Urinary bladder (tissue), 3 donors: ENCODE measurements at regions not wholly inside any gene's neighbourhood (a gene's known extent, or its start where the extent isn't known, plus 50 kb on each side); places are given as distances from the start of the nearest gene placed in this dataset.

Source experiments
- DNase-seq: peaks from one replicate; pipeline ENCODE4 v3.0.0-alpha.2; 2015; ENCODE audit errors: extremely low spot score
- H3K27ac ChIP-seq: one replicate; pipeline ENCODE4 v1.5.1; 2013; ENCODE audit warnings: low read depth, mild to moderate bottlenecking, moderate library complexity
- H3K36me3 ChIP-seq: one replicate; pipeline ENCODE4 v1.6.1; 2013; ENCODE audit warnings: mild to moderate bottlenecking, moderate library complexity; ENCODE audit not compliant: insufficient read depth
- H3K4me1 ChIP-seq: one replicate; pipeline ENCODE4 v1.6.1; 2013; ENCODE audit warnings: mild to moderate bottlenecking, moderate library complexity; ENCODE audit not compliant: insufficient read depth
- H3K4me3 ChIP-seq: one replicate; pipeline ENCODE4 v1.5.1; 2013; ENCODE audit warnings: low read depth, low read length
- WGBS: extraction: QIAGEN DNeasy Blood & Tissue Kit; methylation state at CpG from one replicate; pipeline ENCODE4 v1.1.7; 2013; 5-methylcytosine and 5-hydroxymethylcytosine counted together
- donor health status: healthy with polysubstance abuse.
- donor health status: healthy.

DNA sequence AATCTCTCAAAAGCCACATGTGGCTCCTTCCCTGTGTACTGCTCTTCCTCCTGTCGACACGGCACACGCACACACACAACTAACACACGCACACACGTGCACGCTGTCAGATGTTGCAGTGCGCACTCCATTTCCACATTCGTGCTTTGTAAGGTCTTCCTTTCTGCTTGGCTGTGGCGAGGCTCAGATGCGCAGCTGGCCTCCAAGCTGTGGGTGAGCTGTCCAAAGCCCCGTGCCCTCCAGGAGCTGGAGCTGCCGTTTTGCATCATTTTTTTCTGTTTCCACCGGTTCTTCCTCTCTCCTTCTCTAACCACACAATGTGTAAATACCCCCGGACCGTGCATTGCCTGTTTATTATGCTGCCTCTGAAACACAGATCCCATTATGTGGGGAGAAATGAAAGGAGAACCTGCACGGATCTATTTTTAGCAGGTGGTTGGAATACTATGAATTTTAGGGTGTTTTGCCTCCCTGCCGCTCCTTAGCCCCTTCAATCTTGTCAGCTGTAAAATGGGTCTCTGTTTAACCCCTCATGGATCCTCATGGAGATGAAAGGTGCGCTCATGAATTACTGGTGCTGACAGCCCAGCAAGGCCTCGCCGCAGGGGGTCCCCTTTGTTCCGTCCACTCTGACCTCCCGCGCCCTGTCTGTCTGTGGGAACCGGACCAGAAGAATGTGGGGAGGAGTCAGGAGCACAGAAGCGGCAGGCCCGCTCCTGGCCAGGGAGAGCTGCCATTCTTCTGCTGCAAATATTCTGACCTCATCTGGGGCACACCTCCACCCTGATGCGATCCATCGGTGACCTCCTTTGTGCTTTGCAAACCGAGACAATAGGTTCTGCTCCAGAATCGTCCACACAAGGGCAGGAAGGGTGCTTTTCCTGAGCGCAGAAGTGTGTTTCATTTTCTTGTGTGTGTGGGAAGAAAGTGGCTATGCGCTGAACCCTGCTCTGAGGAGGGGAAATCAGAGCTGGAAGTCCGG is 137.7 kb downstream of the SOX1 start:
- no peaks in the 10 kb centered on the region for H3K36me3 ChIP-seq
- no peak overlapping the region for H3K27ac ChIP-seq
- no peak for DNase-seq
- no peaks in the 10 kb centered on the region for H3K4me1 ChIP-seq
- H3K4me3 ChIP-seq: no peak overlapping the region
- WGBS: 18% methylated on average over 33 of the region's 33 CpGs

DNA sequence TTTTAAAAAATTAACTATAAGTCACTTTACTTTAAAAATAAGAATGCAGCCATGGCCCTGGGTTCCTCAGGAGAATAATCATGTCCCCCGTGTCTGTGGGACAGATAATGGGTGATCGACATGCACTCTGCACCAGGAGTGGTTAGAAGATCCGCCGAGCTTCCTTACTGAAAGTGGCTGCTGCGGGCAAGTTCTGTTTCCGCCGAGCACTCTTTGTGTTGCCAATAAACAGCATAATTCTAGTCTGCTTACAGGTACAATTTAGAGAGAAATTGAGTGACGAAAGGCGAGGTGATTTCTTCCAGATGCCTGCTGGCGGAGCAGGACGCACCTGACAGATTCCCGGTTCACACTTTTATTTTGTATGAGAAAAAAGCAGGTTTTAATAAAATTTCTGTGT is 139.0 kb downstream of the SOX1 start:
- no peak overlapping the region for H3K27ac ChIP-seq
- no peaks in the 10 kb centered on the region for H3K4me1 ChIP-seq
- no peak overlapping the region for H3K4me3 ChIP-seq
- WGBS: 17% methylated on average over 12 of the region's 12 CpGs
- no peak for DNase-seq
- no peaks in the 10 kb centered on the region for H3K36me3 ChIP-seq

DNA sequence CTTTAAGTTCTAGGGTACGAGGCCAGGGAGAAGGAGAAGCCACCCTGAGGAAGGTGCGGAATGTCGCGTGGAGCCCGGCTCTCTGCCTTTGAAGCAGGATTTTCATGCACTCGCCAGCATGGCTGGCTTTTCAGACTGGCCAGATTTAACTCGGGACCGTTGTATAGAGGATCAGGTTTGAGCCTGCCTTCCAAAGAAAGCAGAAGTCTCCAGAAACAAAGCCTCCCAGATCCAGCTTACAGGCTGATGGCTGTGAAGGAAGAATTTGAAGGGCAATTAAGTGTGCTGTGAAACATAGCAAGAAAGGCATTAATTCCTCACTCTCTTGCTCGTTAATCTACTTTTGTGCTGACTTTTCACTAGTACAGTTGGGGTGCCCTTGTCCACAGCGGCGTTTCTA is 140.2 kb downstream of the SOX1 start:
- Histone ChIP-seq H3K36me3 (no peaks in the 10 kb centered on the region), H3K4me3 (no peak overlapping the region), H3K4me1 (no peaks in the 10 kb centered on the region), H3K27ac (no peak overlapping the region)
- WGBS: 42% methylated on average over 11 of the region's 11 CpGs
- no peak for DNase-seq

DNA sequence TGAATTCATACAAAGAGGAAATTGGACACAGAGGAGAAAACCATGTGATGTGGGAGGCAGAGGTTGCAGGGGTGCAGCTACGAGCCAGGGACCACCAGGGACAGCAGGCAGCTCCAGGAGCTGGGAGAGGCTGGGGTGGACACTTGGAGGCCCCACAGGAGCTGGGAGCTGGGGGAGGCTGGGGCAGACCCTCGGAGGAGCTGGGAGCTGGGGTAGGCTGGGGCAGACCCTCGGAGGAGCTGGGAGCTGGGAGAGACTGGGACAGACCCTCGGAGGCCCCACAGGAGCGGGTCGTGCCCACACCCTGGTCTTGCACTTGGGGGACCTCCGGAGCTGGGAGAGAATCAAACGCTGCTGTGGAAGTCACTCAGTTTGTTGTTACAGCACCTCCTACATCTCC is 141.7 kb downstream of the SOX1 start:
- Histone ChIP-seq H3K4me3 (no peak overlapping the region), H3K36me3 (no peaks in the 10 kb centered on the region), H3K4me1 (no peaks in the 10 kb centered on the region), H3K27ac (no peak overlapping the region)
- 81% methylated on average over 8 of the region's 8 CpGs for WGBS
- DNase-seq: no peak

DNA sequence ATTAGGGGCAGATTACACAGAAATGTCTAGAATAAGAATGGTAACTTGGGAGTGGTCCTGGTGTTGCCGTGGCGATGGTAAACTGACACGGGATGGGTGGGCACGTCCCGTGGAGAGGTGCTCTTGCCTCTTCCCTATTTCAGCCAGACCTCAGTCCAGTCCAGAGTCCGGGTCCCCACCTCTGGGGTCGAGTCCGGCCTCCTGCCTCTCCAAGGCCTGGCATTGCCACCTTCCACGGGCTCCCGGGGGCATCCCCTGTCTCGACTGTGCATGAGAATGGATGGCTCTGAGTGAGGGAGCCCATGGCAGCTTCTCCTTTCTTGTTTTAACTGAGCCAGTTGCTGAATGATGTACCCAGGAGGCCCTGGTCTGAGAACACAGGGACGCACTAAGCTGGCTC is 142.3 kb downstream of the SOX1 start:
- no peak overlapping the region for H3K27ac ChIP-seq
- no peak overlapping the region for H3K4me3 ChIP-seq
- no peaks in the 10 kb centered on the region for H3K4me1 ChIP-seq
- DNase-seq: no peak
- WGBS: 80% methylated on average over 12 of the region's 12 CpGs
- H3K36me3 ChIP-seq: no peaks in the 10 kb centered on the region

DNA sequence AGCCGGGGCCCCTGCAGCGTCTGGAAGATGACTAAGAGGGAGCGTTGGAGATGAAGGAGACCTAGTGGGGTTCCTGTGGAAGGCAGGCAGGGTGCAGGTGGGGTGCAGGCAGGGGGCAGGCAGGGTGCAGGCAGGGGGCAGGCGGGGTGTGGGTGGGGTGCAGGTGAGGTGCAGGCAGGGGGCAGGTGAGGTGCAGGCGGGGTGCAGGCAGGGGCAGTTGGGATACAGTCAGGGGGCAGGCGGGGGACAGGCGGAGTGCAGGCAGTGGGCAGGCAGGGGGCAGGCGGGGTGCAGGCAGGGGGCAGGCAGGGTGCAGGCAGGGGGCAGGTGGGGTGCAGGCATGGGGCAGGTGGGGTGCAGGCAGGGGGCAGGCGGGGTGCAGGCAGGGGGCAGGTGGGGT is 142.8 kb downstream of the SOX1 start:
- no peaks in the 10 kb centered on the region for H3K36me3 ChIP-seq
- H3K4me3 ChIP-seq: no peak overlapping the region
- DNase-seq: no peak
- no peaks in the 10 kb centered on the region for H3K4me1 ChIP-seq
- WGBS: 90% methylated on average over 9 of the region's 9 CpGs
- H3K27ac ChIP-seq: no peak overlapping the region

DNA sequence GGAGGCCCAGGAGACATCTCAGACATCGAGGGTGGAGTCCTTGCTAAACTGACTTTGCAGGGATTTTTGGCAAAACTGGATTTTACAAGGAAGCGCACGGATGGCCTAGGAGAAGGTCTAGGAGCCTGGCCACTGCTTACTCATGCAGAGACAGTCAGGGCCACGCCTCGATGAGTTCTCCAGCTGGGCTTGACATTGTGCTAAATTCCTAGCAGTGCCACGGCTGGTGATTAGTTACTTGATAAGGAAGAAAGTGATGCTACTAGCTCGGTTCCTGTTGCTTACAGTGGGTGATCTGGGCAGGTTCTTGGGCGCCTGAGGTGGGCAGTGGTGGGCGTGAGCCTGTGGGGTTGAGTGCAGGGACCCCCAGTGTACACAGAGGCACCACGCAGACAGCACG is 143.4 kb downstream of the SOX1 start:
- Histone ChIP-seq H3K4me3 (no peak overlapping the region), H3K36me3 (no peaks in the 10 kb centered on the region), H3K4me1 (no peaks in the 10 kb centered on the region), H3K27ac (no peak overlapping the region)
- no peak for DNase-seq
- WGBS: 52% methylated on average over 11 of the region's 11 CpGs

DNA sequence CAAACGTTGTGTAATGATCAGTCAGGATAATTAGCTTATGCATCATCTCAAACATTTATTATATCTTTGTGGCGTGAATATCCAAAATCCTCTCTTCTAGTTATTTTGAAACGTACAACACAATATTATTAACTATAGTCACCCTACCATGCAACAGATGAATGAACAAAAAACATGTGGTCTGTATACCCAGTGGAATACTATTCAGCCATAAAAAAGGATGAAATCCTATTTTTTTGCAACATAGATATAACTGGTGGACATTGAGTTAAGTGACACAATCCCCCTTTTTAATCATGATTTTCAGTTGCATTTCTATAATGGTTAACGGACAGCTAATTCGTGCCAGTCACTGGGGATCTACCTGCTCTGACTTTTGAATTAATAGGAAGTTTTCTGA is 145.6 kb downstream of the SOX1 start:
- H3K4me1 ChIP-seq: no peaks in the 10 kb centered on the region
- no peak for DNase-seq
- H3K27ac ChIP-seq: no peak overlapping the region
- WGBS: 89% methylated on average over 5 of the region's 5 CpGs
- no peak overlapping the region for H3K4me3 ChIP-seq
- H3K36me3 ChIP-seq: no peaks in the 10 kb centered on the region

DNA sequence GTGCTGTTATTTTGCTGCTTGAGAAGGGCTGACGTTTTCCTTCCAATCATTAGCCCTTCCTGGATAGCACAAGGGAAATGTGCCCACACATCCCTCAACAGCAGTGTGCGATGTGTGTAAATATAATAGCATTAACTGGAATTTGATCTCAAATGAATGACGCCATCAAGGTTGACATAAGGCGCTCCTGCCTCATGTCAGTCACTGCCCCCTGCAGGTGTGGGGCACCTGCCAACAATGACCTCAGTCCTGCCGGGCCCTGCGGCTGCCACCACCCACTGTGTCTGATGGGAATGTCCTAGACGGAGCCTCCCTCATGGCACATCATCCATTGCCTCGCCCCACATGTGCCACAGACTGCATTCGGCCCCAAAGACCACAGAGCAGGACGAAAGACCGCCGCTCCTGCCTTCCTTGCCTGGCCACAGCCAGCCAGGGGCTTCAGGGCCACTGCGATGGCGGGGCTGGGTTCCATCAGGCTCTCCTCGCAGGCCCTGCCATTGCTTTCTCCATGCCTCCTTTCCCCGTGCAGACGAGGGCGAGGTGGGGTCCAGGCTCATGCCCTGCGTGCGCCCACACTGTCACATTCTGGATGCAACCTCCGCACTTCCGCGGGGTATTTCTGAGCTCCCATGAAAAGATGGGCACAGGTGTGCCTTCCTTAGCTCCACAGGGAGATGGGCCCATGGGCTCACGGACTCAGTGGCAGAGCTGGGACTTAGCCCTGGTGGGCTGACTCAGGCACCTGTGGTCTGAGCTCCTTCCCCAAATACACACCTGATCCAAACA is 146.7 kb downstream of the SOX1 start:
- Histone ChIP-seq H3K36me3 (no peaks in the 10 kb centered on the region), H3K4me1 (no peaks in the 10 kb centered on the region), H3K4me3 (no peak overlapping the region), H3K27ac (no peak overlapping the region)
- WGBS: 84% methylated on average over 24 of the region's 24 CpGs
- no peak for DNase-seq

DNA sequence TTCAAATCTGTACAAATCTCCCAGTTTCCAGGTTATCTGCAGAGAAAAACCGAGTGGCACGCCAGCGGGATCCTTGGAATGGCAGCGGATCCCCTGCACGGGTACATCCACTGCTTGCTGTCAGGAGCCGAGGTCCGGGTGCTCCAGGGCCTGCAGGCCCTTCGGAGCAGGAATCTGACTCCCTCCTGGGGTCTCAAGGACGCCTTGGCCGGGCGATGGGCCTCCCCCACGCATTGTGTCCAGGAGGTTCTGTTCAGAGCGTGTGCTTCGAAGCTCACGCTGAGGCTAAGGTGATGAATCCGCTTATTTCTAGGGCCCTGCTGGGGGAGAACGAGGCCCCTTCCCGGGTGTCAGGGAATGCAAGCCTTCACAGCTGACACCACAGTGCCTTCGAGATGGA is 148.9 kb downstream of the SOX1 start:
- Histone ChIP-seq H3K4me1 (no peaks in the 10 kb centered on the region), H3K4me3 (no peak overlapping the region), H3K36me3 (no peaks in the 10 kb centered on the region), H3K27ac (no peak overlapping the region)
- DNase-seq: no peak
- WGBS: 75% methylated on average over 19 of the region's 19 CpGs

DNA sequence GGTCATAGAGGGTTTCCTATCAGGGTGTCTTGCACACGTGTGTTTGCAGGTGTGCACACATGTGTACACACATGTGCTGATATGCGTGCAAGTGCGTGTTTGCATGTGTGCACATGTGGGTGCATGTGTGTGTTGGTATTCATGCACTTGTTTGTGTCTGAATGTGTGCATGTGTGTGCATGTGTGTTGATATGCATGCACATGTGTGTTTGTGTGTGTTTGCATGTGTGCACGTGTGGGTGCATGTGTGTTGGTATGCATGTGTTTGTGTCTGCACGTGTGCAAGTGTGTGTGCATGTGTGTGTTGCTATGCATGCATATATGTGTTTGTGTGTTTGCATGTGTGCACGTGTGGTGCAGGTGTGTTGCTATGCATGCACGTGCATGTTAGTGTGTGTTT is 150.5 kb downstream of the SOX1 start:
- no peak for DNase-seq
- Histone ChIP-seq H3K27ac (no peak overlapping the region), H3K36me3 (no peaks in the 10 kb centered on the region), H3K4me3 (no peak overlapping the region), H3K4me1 (no peaks in the 10 kb centered on the region)
- 85% methylated on average over 7 of the region's 7 CpGs for WGBS

DNA sequence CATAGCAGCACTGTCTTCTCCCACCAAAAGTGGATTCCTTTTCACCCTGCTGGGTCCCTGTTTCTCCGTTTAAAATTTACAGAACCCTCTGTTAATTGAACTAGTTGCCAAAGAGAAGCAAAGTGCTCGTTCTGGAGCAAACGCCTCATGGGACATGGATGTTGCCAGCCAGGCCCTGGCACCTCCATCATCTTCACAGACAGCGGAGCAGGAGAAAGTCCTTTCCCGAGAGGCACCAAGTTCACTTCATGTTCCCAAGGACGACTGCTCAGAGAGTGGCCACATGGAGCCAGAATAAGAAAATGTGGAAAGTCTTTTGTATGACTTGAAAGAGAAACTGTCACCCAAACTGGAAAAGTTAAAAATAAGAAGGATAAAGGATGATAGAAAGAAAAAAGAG is 151.5 kb downstream of the SOX1 start:
- H3K4me3 ChIP-seq: no peak overlapping the region
- 65% methylated on average over 6 of the region's 6 CpGs for WGBS
- no peaks in the 10 kb centered on the region for H3K4me1 ChIP-seq
- no peak for DNase-seq
- no peaks in the 10 kb centered on the region for H3K36me3 ChIP-seq
- H3K27ac ChIP-seq: no peak overlapping the region

DNA sequence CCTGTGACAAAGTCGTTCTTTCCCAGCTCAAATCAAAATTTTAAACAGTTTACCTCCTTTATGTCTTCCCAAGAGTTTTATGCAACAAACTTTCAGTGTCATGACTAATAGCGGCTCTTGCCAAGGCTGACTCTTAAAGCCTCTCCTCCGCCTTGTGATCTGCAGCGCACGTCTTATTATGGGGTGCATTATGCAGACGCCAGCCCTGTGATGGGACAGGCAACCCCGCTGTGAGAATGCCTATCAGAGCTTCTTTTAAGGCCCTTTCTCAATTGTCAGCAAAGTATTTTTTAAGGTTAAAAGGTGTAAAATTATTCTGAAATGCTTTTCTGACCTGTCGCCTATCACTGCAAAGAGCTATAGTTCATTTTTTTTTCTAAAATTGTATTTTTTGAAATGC is 152.8 kb downstream of the SOX1 start:
- no peaks in the 10 kb centered on the region for H3K4me1 ChIP-seq
- H3K27ac ChIP-seq: no peak overlapping the region
- WGBS: 67% methylated on average over 8 of the region's 8 CpGs
- H3K36me3 ChIP-seq: no peaks in the 10 kb centered on the region
- no peak overlapping the region for H3K4me3 ChIP-seq
- DNase-seq: no peak

DNA sequence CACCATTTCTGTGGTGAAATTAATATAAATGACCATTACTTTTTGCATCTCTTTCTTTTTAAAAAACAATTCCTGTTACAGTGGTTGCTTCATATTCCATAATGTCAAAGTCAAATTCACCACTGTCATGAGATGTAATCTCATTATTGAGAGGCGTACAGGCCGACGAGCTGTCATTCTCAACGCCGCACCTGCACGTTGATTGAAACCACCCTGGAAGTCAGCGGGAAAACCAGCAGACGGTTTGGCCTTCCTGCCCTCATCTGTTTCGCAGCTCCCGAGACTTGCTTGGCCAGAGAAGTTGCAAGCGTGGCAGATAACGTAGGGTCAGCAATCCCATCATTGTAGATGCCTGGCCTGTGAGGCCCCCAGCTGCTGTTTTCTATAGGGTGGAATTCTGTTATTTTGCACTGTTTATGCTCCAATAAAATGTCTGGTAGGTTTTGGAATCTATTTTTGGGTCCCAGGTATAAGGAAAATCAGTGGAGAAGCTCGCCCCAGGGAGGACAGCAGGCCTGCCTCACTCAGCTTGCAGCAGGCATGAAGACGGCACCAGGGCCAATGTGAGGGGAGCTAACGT is 153.4 kb downstream of the SOX1 start:
- Histone ChIP-seq H3K4me1 (no peaks in the 10 kb centered on the region), H3K27ac (no peak overlapping the region), H3K4me3 (no peak overlapping the region), H3K36me3 (no peaks in the 10 kb centered on the region)
- no peak for DNase-seq
- 79% methylated on average over 15 of the region's 15 CpGs for WGBS
